Uterus (tissue), 3 donors: ENCODE measurements at regions not wholly inside any gene's neighbourhood (a gene's known extent, or its start where the extent isn't known, plus 50 kb on each side); places are given as distances from the start of the nearest gene placed in this dataset.
"Not testable (repeated sequence)": the region's sequence is repeated elsewhere in the genome, so short reads cannot be mapped to it uniquely, and the experiment has no call there.

ENCODE experiments used
- DNase-seq, 2 donors: peaks; one replicate each; pipeline ENCODE4 v3.0.0-alpha.2; 2019 to 2020
- H3K27ac ChIP-seq, 2 donors: fragments of 200-600 bp; sonication (generic); 1 replicate in 1 of 2; 2 replicates in 1 of 2; pipeline ENCODE4 v1.5.1; 2016 to 2018
- H3K27me3 ChIP-seq, 2 donors: fragments of 200-600 bp; sonication (generic); one replicate each; pipeline ENCODE4 v1.5.1; 2018 to 2019; ENCODE audit warnings: control low read depth in 1 of 2
- H3K36me3 ChIP-seq, 2 donors: fragments of 200-600 bp; sonication (generic); one replicate each; pipeline ENCODE4 v1.5.1; 2019; ENCODE audit warnings: control low read depth in 1 of 2
- H3K4me1 ChIP-seq, 2 donors: fragments of 200-600 bp; sonication (generic); one replicate each; pipeline ENCODE4 v1.5.1; 2018 to 2019; ENCODE audit warnings: control low read depth in 1 of 2
- H3K4me3 ChIP-seq, 2 donors: fragments of 200-600 bp; sonication (generic); 1 replicate in 1 of 2; 2 replicates in 1 of 2; pipeline ENCODE4 v1.5.1; 2018 to 2019; ENCODE audit warnings: mild to moderate bottlenecking in 1 of 2
- H3K9me3 ChIP-seq, 2 donors: fragments of 200-600 bp; sonication (generic); one replicate each; pipeline ENCODE4 v1.5.1; 2019; ENCODE audit warnings: control low read depth in 1 of 2
- CTCF ChIP-seq, 4 experiments: fragments of 200-600 bp in 2 of 4; fragments of 450-650 bp in 2 of 4; sonication (generic) in 2 of 4; IDR thresholded peaks; one replicate each; pipeline ENCODE4 v1.5.1; 2016 to 2019; ENCODE audit warnings: antibody characterized with exemption in 4 of 4, mild to moderate bottlenecking in 2 of 4, moderate library complexity in 1 of 4
- POLR2A ChIP-seq, 2 donors: fragments of 450-650 bp; IDR thresholded peaks; one replicate each; pipeline ENCODE4 v1.6.1; 2016; ENCODE audit warnings: antibody characterized with exemption in 2 of 2, mild to moderate bottlenecking in 1 of 2, moderate library complexity in 1 of 2
- intact Hi-C: fragments of 100-400 bp; cut with DNase I; formaldehyde crosslinking; loops from one replicate; pipeline ENCODE4 v1.15.1; 2023; ENCODE audit warnings: low total_unique reads
- donor health status: DM: yes; HTN: yes; CAD: no.

GRCh38 chr6:44038543-44039065 is 88.6 kb downstream of the MRPL14 start:
- TF ChIP-seq CTCF (IDR thresholded peaks at IDR 0.05) = no peak
- peak in 1 of 2 donors; percentile 10 for DNase-seq
- H3K27me3 ChIP-seq = no peaks in the 10 kb centered on the region
- H3K4me3 ChIP-seq = no peak overlapping the region
- no peaks in the 10 kb centered on the region for H3K36me3 ChIP-seq
- peaks cover 3 to 9% of the 10 kb centered on the region in 2 donors for H3K4me1 ChIP-seq
- intact Hi-C loops = no loop called here
- peak overlapping the region; percentile 31 to 90 for H3K27ac ChIP-seq
- H3K9me3 ChIP-seq = no peaks in the 10 kb centered on the region

GRCh38 chr6:44037847-44038542 is 89.3 kb downstream of the MRPL14 start:
- intact Hi-C loops = no loop called here
- TF ChIP-seq CTCF (IDR thresholded peaks at IDR 0.05) = no peak
- TF ChIP-seq POLR2A (IDR thresholded peaks at IDR 0.05) = no peak
- Histone ChIP-seq H3K27ac (peak overlapping the region; percentile 31 to 90), H3K4me1 (peaks cover 3 to 6% of the 10 kb centered on the region in 2 donors), H3K9me3 (no peaks in the 10 kb centered on the region), H3K27me3 (no peaks in the 10 kb centered on the region), H3K4me3 (no peak overlapping the region), H3K36me3 (no peaks in the 10 kb centered on the region)
- DNase-seq = no peak

GRCh38 chr6:44037276-44037675 is 90.0 kb downstream of the MRPL14 start:
- H3K4me3 ChIP-seq, H3K4me1 ChIP-seq, H3K9me3 ChIP-seq, H3K27me3 ChIP-seq, H3K36me3 ChIP-seq, intact Hi-C loops, DNase-seq: not testable (repeated sequence)
- peak overlapping the region in 1 of 2 donors; percentile 20 for H3K27ac ChIP-seq

GRCh38 chr6:44036699-44037101 is 90.6 kb downstream of the MRPL14 start:
- no peaks in the 10 kb centered on the region for H3K4me1 ChIP-seq
- DNase-seq = no peak
- TF ChIP-seq POLR2A (IDR thresholded peaks at IDR 0.05) (no peak), CTCF (IDR thresholded peaks at IDR 0.05) (no peak)
- no peaks in the 10 kb centered on the region for H3K27me3 ChIP-seq
- H3K36me3 ChIP-seq = no peaks in the 10 kb centered on the region
- no peaks in the 10 kb centered on the region for H3K9me3 ChIP-seq
- H3K4me3 ChIP-seq = no peak overlapping the region
- intact Hi-C loops = no loop called here
- peak overlapping the region; percentile 87 to 89 for H3K27ac ChIP-seq

GRCh38 chr6:44036196-44036595 is 91.1 kb downstream of the MRPL14 start:
- Histone ChIP-seq H3K27ac (peak overlapping the region; percentile 87 to 89), H3K9me3 (no peaks in the 10 kb centered on the region), H3K4me1 (no peaks in the 10 kb centered on the region), H3K27me3 (no peaks in the 10 kb centered on the region), H3K36me3 (no peaks in the 10 kb centered on the region), H3K4me3 (no peak overlapping the region)
- intact Hi-C loops = no loop called here
- DNase-seq = peak in 1 of 2 donors; percentile 8
- no peak for TF ChIP-seq CTCF (IDR thresholded peaks at IDR 0.05)
- no peak for TF ChIP-seq POLR2A (IDR thresholded peaks at IDR 0.05)
